Left renal cortex interstitium (tissue), 4 donors: ENCODE measurements at regions not wholly inside any gene's neighbourhood (a gene's known extent, or its start where the extent isn't known, plus 50 kb on each side); places are given as distances from the start of the nearest gene placed in this dataset.

Experiments
- DNase-seq, 4 donors: peaks; one replicate each; pipeline ENCODE4 v3.0.0-alpha.2; 2013; ENCODE audit warnings: low read depth in 4 of 4, low spot score in 2 of 4, missing footprints in 1 of 4

- no peak for DNase-seq
These were observed 80.7 kb upstream of the MAFB start for GRCh38 chr20:40769677-40770285.

GRCh38 chr20:40770564-40771307 is 81.7 kb upstream of the MAFB start:
- DNase-seq = no peak

GRCh38 chr20:40771308-40771610 is 82.2 kb upstream of the MAFB start:
- DNase-seq = no peak

GRCh38 chr20:40771848-40772511 is 82.9 kb upstream of the MAFB start:
- no peak for DNase-seq

GRCh38 chr20:40773376-40773775 is 84.3 kb upstream of the MAFB start:
- no peak for DNase-seq

GRCh38 chr20:40774252-40774651 is 85.2 kb upstream of the MAFB start:
- DNase-seq = no peak

- no peak for DNase-seq
These were observed 86.6 kb upstream of the MAFB start for GRCh38 chr20:40775561-40776146.

GRCh38 chr20:40776466-40777457 is 87.7 kb upstream of the MAFB start:
- no peak for DNase-seq

GRCh38 chr20:40777653-40778052 is 88.6 kb upstream of the MAFB start:
- no peak for DNase-seq

GRCh38 chr20:40778894-40779496 is 90.0 kb upstream of the MAFB start:
- no peak for DNase-seq

- no peak for DNase-seq
These were observed 92.4 kb upstream of the MAFB start for GRCh38 chr20:40781327-40782042.

- DNase-seq = no peak
These were observed 93.0 kb upstream of the MAFB start for GRCh38 chr20:40782043-40782368.

GRCh38 chr20:40785346-40785745 is 96.3 kb upstream of the MAFB start:
- DNase-seq = no peak

- no peak for DNase-seq
These were observed 97.3 kb upstream of the MAFB start for GRCh38 chr20:40786336-40786735.

- no peak for DNase-seq
These were observed 98.9 kb upstream of the MAFB start for GRCh38 chr20:40787941-40788340.

GRCh38 chr20:40797425-40797824 is 108.4 kb upstream of the MAFB start:
- no peak for DNase-seq

- DNase-seq = no peak
These were observed 109.0 kb upstream of the MAFB start for GRCh38 chr20:40798066-40798465.

- DNase-seq = no peak
These were observed 113.8 kb upstream of the MAFB start for GRCh38 chr20:40802886-40803285.

- DNase-seq = no peak
These were observed 114.3 kb upstream of the MAFB start for GRCh38 chr20:40803381-40803780.

GRCh38 chr20:40805592-40805991 is 116.6 kb upstream of the MAFB start:
- DNase-seq = no peak
